AG08396 (cell line): ENCODE measurements at regions not wholly inside any gene's neighbourhood (a gene's known extent, or its start where the extent isn't known, plus 50 kb on each side); places are given as distances from the start of the nearest gene placed in this dataset.
"Not testable (repeated sequence)": the region's sequence is repeated elsewhere in the genome, so short reads cannot be mapped to it uniquely, and the experiment has no call there.

Source experiments
- DNase-seq: peaks from one replicate; pipeline ENCODE4 v3.0.0; 2012; ENCODE audit warnings: low spot score, mixed read lengths

- no peak for DNase-seq
Observed at GRCh38 chr11:134725211-134725610, 313.2 kb upstream of the B3GAT1 start.

DNA sequence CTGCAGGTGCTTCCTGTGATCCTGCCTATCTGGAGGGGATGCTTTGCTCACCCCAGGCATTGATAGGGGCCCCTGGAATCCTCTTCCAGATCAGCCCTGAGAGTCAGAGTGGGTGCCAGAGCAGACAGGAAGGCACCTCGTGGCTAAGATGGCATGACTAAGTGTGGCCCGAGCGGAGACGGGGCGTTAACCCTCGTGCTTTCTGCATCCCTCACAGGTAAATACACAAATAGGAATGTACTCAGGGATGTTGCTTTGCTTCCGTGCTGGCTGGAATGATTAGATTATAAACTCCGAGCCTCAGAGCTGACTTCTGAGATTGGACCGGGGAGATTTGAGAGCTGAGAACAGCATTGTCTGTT is 312.7 kb upstream of the B3GAT1 start:
- DNase-seq, result no peak

GRCh38 chr11:134724106-134724778 is 312.2 kb upstream of the B3GAT1 start:
- DNase-seq, result no peak

- not testable (repeated sequence) for DNase-seq
Observed at GRCh38 chr11:134720691-134721070, 308.6 kb upstream of the B3GAT1 start.

DNA sequence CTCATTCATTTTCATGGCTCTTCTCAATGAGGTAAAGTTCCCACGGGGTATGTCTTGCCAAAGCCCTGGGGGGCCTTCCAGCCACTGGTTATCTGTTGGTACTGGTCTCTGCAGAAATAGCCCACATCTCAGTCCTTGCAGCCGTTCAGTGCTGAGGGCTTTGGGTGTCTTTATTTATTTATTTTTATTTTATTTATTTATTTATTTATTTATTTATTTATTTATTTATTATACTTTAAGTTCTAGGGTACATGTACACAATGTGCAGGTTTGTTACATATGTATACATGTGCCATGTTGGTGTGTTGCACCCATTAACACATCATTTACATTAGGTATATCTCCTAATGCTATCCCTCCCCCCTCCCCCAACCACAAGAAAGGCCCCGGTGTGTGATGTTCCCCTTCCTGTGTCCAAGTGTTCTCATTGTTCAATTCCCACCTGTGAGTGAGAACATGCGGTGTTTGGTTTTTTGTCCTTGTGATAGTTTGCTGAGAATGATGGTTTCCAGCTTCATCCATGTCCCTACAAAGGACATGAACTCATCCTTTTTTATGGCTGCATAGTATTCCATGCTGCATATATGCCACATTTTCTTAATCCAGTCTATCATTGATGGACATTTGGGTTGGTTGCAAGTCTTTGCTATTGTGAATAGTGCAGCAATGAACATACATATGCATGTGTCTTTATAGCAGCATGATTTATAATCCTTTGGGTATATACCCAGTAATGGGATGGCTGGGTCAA is 308.1 kb upstream of the B3GAT1 start:
- not testable (repeated sequence) for DNase-seq

GRCh38 chr11:134719397-134719796 is 307.4 kb upstream of the B3GAT1 start:
- no peak for DNase-seq

- DNase-seq, result no peak
Observed at GRCh38 chr11:134716582-134716981, 304.5 kb upstream of the B3GAT1 start.

GRCh38 chr11:134714021-134714656 is 302.1 kb upstream of the B3GAT1 start:
- no peak for DNase-seq

DNA sequence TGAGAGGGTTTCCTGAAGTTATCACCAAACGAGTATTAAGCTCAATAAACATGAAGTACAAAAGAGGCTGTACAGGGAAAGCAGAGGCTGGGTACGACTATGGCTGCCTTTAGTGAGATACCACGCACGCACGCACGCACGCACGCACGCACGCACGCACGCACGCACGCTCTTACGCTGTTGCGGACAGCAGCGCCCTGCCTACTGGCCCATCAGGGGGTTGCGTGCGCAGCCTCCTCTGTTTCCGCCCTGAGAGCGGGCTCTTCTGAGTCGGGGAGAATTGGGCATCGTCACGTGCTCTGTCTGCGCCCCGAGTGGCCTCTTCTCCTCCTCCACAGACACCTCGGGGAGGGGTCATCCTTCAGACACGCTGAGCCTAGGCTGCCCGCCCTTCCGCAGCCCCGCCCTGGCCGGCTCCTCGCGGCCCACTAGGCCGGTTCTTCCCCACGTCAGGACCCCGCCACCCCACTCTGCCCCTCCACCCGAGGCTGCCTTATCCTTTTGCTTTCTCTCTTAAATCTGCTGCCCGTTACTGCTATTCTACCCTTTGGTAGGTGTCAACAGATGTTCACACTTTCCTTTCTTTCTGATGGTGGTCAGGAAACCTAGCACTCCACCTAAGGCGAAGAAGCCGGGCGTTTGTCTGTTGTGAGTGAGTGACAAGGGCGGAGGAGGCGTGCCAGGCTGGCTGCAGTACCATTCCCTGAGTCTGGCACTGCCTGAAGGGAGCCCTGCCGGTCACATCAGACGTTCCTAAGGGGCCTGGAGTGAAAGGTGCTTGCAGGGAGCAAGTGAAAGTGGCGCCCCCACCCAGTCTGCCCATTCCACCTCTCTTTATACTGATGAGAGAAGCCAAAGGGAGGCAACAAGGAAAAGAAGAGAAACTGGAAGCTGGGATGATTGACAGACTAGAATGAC is 300.4 kb upstream of the B3GAT1 start:
- no peak for DNase-seq

DNA sequence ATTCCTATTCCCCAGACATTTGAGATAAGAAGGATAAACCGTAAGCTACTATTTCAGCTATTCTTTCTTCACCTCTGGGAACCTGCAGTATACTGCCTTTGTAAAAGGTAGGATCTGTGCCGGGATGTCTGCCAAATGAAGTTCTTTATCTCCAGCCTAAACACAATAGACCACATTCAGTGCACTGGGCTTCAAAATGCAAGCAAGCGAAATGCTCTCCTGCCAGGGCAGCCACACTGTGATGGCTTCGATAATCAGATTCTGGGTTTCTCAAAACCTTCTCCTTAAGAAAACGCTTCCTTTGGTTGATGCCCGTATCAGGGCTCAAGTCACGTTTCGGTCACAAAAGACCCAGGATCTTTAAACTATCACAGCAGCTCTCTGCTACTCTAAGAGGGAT is 299.5 kb upstream of the B3GAT1 start:
- DNase-seq, result no peak

DNA sequence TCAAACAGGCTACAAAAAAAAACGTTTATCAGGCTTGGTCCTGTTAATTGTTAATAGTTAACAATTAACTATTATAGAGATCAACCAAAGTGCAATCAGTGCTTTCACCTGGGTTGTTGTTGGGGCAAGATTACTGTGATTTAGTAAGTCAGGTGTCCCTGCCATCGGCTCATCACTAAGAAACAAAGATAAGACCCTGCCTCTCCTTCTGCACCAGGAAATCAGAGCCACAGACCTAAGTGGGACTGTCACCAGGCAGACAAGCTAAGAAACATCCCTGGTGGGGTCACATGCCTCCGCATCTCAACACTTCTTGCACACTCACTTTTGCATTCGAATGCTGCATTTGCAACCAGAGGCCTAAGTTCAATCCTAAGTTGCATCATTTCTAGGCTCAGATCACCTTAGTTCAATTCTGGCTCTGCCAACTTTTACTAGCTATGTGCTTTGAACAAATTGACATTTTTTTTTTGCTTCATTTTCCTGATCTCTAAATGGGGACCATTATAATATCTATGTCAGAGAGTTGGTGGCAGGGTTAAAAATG is 298.9 kb upstream of the B3GAT1 start:
- DNase-seq, result no peak

DNA sequence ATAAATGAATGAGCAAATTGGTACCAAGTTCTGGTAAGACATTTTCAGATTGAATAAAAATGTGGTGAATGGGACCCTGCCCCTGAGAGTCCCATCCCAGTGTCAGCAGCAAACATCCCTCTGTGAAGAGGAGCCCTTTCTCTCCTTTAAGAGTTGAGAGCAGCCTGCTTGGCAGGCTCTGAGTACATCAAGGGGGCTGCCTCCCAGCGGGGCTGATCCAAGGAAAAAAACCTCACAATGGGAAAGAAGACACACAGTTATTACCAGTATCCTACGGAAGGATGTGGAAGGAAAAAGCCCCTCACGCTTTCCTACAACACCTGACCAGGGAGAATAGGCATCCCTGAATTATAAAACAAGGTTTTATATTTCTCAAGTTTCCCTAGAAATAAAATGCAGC is 293.8 kb upstream of the B3GAT1 start:
- no peak for DNase-seq

- no peak for DNase-seq
Observed at GRCh38 chr11:134702827-134703226, 290.8 kb upstream of the B3GAT1 start.

DNA sequence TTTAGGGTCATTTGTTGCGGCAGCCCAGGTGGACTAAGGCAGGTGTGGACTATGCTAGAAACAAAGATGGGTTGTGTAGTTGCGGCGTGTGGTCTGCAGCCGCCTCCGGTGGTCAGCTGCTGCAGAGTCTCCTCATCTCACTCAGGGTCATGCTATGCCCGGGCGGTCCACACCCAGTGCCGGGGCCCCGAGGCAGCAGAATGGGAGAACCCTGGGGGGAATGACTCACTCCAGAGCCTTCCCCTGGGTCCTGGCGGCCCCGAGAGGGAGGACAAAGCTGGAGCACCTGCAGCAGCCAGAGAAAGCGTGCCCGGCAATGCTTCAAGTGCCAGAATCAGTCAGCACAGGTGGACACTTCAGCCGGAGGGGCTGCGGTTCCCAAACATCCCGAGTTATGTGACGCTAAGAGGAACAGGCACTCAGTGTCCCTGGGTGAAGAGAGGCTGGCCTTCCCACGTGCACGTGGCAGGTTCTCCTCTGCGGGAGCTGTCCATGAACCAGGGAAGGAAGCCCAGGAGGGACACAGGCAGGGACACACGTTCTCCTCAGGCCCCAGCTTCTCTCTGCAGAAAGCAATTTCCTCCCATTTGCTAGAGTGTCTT is 289.6 kb upstream of the B3GAT1 start:
- no peak for DNase-seq

- DNase-seq, result no peak
Observed at GRCh38 chr11:134700101-134700640, 288.1 kb upstream of the B3GAT1 start.

DNA sequence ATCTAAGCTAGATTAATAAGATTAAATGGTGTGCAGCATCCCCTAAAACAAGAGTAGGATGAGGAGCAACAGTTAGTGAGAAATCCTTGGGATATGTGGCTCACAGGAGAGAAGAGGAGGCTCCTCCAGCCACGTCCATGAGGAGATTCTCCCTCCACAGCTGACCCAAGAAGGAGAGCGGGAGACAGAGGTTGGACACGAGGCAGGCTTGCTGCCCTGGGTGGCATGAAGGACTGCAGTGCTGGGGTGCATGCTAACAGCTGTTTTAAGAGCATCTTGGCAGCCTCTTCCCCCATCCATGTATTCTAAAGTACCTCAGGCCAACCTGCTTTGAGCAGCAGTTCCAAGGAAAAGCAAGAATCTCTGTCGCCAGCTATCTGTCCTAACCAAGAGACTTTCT is 284.4 kb upstream of the B3GAT1 start:
- DNase-seq, result no peak

DNA sequence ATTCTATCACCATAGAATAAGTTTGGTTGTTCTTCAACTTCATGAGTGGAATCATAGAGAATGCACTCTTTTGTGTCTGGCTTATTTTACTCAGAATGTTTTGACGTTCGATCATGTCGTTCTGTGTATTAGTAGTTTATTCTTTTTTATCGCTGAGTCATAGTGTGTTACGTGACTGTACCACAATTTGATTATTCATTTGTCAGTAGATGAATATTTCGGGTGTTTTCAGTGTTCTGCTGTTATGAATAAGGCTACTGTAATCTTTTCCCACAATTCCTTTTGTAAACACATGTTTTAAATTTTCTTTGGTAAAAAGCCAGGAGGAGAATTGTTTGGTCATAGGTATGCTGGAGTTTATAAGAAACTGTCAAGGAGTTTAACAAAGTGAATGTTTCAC is 279.9 kb upstream of the B3GAT1 start:
- DNase-seq, result no peak

DNA sequence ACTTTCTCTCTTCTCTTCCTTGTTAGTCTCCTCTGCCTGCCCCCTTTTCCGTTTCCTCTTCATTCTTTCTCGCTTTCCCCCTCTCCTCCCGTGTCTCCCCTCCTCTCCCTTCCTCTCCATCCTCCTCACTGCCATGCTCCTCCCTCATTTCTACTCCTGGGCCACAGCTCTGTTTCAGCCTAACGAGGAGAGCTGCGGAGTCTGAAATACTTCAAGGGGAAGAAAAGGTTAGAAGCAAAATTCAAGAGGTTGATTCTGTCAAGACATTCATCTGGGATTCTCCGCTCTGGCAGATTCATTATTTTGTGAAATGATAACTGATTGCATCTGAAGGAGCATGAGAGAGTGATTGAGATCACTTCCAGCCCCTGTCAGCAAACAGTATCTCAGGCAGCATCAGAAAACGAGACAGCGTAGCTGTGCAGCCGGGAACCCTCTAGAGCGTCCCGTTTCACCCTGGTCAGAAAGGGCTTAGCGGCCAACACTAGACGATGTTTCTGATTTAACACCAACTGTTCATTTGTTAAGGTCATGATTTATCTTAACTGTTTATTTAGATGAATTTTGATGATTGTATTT is 279.3 kb upstream of the B3GAT1 start:
- DNase-seq, result no peak

DNA sequence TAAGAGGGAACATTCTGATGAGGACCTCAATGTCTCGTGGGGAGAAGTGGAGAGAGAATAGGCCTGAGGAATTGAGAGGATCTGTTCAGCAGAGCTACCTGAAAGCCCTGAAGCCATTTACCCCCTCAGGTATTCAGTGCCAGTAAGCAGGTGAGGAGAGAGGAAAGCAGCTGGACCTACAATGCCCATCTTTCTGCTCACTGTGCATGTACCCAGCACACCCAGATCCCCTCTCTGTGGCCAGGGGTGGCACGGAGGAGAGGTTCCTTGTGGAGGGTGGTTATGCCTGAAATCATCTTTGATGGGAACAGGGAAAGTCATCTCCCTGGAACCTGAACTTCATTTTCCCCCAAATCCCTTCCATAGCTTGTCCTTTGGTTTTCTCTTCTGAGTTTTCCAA is 277.8 kb upstream of the B3GAT1 start:
- DNase-seq, result no peak

GRCh38 chr11:134687548-134687947 is 275.5 kb upstream of the B3GAT1 start:
- no peak for DNase-seq

- DNase-seq, result no peak
Observed at GRCh38 chr11:134686460-134687061, 274.5 kb upstream of the B3GAT1 start.
